Neural progenitor cell (in vitro differentiated cells): ENCODE measurements at regions not wholly inside any gene's neighbourhood (a gene's known extent, or its start where the extent isn't known, plus 50 kb on each side); places are given as distances from the start of the nearest gene placed in this dataset.
"Not testable (repeated sequence)": the region's sequence is repeated elsewhere in the genome, so short reads cannot be mapped to it uniquely, and the experiment has no call there.

ENCODE experiments used
- DNase-seq: peaks from one replicate; pipeline ENCODE4 v3.0.0-alpha.2; 2016; ENCODE audit warnings: low spot score
- H2AFZ ChIP-seq: fragments of 200-600 bp; sonication (generic); replicated peaks from 2 replicates; pipeline ENCODE4 v1.6.1; 2016; ENCODE audit warnings: antibody characterized with exemption
- H3F3A ChIP-seq: fragments of 200-600 bp; sonication (generic); 2 replicates; pipeline ENCODE4 v1.6.1; 2016; ENCODE audit warnings: antibody characterized with exemption, low read depth
- H3K27ac ChIP-seq: fragments of 200-600 bp; sonication (generic); 2 replicates; pipeline ENCODE4 v1.5.1; 2016; ENCODE audit warnings: mild to moderate bottlenecking
- H3K27me3 ChIP-seq: fragments of 200-600 bp; sonication (generic); 2 replicates; pipeline ENCODE4 v1.6.1; 2016; ENCODE audit warnings: mild to moderate bottlenecking, moderate library complexity
- H3K36me3 ChIP-seq: fragments of 200-600 bp; sonication (generic); 2 replicates; pipeline ENCODE4 v1.5.1; 2016
- H3K4me1 ChIP-seq: fragments of 200-600 bp; sonication (generic); 2 replicates; pipeline ENCODE4 v1.6.1; 2016; ENCODE audit warnings: mixed run types
- H3K4me2 ChIP-seq: fragments of 200-600 bp; sonication (generic); 2 replicates; pipeline ENCODE4 v1.6.1; 2016
- H3K4me3 ChIP-seq: fragments of 200-600 bp; sonication (generic); 2 replicates; pipeline ENCODE4 v1.5.1; 2016
- H3K79me2 ChIP-seq: fragments of 200-600 bp; sonication (generic); 2 replicates; pipeline ENCODE4 v1.6.1; 2016; ENCODE audit warnings: low read depth
- H3K9ac ChIP-seq: fragments of 200-600 bp; sonication (generic); 2 replicates; pipeline ENCODE4 v1.6.1; 2016
- H3K9me3 ChIP-seq: fragments of 200-600 bp; sonication (generic); 2 replicates; pipeline ENCODE4 v1.5.1; 2016; ENCODE audit warnings: low read depth
- H4K20me1 ChIP-seq: fragments of 200-600 bp; sonication (generic); 2 replicates; pipeline ENCODE4 v1.6.1; 2016; ENCODE audit warnings: low read depth
- H3K27ac Mint-ChIP-seq: 3 replicates; pipeline ENCODE4 v1.8.0; 2021; ENCODE audit warnings: mixed read lengths
- H3K27me3 Mint-ChIP-seq: 2 replicates; pipeline ENCODE4 v1.8.0; 2022; ENCODE audit warnings: low read depth, mild to moderate bottlenecking, inconsistent platforms, moderate library complexity, mixed read lengths; ENCODE audit not compliant: insufficient read depth
- H3K36me3 Mint-ChIP-seq: 3 replicates; pipeline ENCODE4 v1.8.0; 2021; ENCODE audit warnings: mixed read lengths
- H3K4me1 Mint-ChIP-seq: 3 replicates; pipeline ENCODE4 v1.8.0; 2021; ENCODE audit warnings: mixed read lengths
- H3K4me3 Mint-ChIP-seq: 3 replicates; pipeline ENCODE4 v1.8.0; 2021; ENCODE audit warnings: mild to moderate bottlenecking, moderate library complexity, mixed read lengths
- H3K9me3 Mint-ChIP-seq: 3 replicates; pipeline ENCODE4 v1.8.0; 2020; ENCODE audit warnings: mixed read lengths
- CTCF ChIP-seq: fragments of 200-600 bp; sonication (generic); IDR thresholded peaks from 2 replicates; pipeline ENCODE4 v1.5.1; 2017; ENCODE audit warnings: antibody characterized with exemption, mild to moderate bottlenecking
- EZH2 ChIP-seq: fragments of 200-600 bp; sonication (generic); IDR thresholded peaks from 2 replicates; pipeline ENCODE4 v1.6.1; 2017; ENCODE audit warnings: antibody characterized with exemption, mild to moderate bottlenecking, moderate library complexity
- EZH2phosphoT487 ChIP-seq: fragments of 200-600 bp; sonication (generic); IDR thresholded peaks from 2 replicates; pipeline ENCODE4 v1.6.1; 2017; ENCODE audit warnings: antibody characterized with exemption

DNA sequence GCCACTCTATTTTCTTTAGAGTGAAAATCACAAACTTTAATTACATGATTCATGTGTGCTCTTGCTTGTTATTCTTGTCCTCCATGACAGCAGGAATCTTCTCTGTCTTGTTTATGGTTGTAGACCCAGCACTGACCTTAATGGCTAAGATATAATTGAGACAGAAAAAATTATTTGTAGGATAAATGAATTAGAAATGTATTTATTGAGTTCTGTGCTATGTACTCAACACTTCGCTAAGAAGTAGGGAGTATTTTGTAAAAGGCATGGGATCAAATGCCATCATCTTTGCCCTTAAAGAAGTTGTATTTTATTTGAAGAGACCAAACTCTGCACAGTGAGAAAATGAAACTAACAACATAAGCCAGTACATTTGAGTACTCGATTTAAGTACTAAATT is 71.2 kb downstream of the CBLN4 start:
- H3K27ac Mint-ChIP-seq: no peak overlapping the region
- DNase-seq: no peak
- Histone ChIP-seq H3K9ac (no peak overlapping the region), H3K27ac (no peak overlapping the region), H3K79me2 (no peaks in the 10 kb centered on the region), H3K4me2 (no peak overlapping the region), H3K4me3 (no peak overlapping the region), H3F3A (no peaks in the 10 kb centered on the region), H4K20me1 (no peaks in the 10 kb centered on the region), H3K9me3 (peaks cover 21% of the 10 kb centered on the region), H3K36me3 (no peaks in the 10 kb centered on the region), H3K4me1 (no peaks in the 10 kb centered on the region), H3K27me3 (no peaks in the 10 kb centered on the region), H2AFZ (no peak overlapping the region)
- no peak overlapping the region for H3K4me3 Mint-ChIP-seq
- H3K9me3 Mint-ChIP-seq: peaks cover 8% of the 10 kb centered on the region
- no peaks in the 10 kb centered on the region for H3K36me3 Mint-ChIP-seq
- no peaks in the 10 kb centered on the region for H3K4me1 Mint-ChIP-seq
- TF ChIP-seq EZH2phosphoT487 (no peak), EZH2 (no peak), CTCF (no peak)
- peaks cover 3% of the 10 kb centered on the region for H3K27me3 Mint-ChIP-seq

DNA sequence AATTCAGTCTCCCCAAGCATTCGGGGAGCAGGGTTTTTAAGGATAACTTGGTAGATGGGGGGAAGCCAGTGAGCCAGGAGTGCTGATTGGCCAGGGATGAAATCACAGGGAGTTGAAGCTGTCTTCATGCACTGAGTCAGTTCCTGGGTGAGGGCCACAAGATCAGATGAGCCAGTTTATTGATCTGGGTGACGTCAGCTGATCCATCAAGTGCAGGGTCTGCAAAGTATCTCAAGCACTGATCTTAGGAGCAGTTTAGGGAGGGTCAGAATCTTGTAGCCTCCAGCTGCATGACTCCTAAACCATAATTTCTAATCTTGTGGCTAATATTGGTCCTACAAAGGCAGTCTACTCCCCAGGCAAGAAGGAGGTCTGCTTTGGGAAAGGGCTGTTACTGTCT is 74.4 kb downstream of the CBLN4 start:
- not testable (repeated sequence) for H3K27ac Mint-ChIP-seq, H3K36me3 Mint-ChIP-seq, H4K20me1 ChIP-seq, H3K79me2 ChIP-seq, H3K4me3 ChIP-seq, H3K4me3 Mint-ChIP-seq, H3K9ac ChIP-seq, H3F3A ChIP-seq, H3K27ac ChIP-seq, H3K36me3 ChIP-seq, H2AFZ ChIP-seq, H3K4me2 ChIP-seq, H3K27me3 Mint-ChIP-seq, H3K4me1 ChIP-seq, H3K9me3 Mint-ChIP-seq, H3K4me1 Mint-ChIP-seq, DNase-seq, H3K27me3 ChIP-seq
- H3K9me3 ChIP-seq: peaks cover 27% of the 10 kb centered on the region

DNA sequence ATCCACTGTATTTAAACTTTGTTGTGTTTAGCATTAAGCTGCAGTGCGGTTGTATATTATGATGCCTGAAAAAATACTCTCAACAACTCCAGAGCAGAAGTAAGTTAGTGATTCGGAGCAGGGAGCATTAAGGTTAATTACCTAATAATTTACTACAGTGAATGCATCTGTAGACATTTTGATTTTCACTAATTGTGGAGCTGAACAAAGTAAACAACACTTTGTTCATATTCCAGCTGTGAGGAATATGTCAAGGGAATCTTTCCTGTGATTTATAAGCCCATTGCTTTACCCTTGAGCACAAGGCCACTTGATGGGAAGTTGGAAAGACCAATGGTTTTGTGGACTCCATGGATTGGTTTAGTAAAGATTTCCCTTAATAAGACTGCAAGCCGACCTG is 77.1 kb downstream of the CBLN4 start:
- H3K27me3 ChIP-seq: no peaks in the 10 kb centered on the region
- no peaks in the 10 kb centered on the region for H3K36me3 ChIP-seq
- Mint-ChIP-seq H3K27ac (no peak overlapping the region), H3K4me3 (no peak overlapping the region), H3K36me3 (no peaks in the 10 kb centered on the region), H3K4me1 (no peaks in the 10 kb centered on the region), H3K9me3 (no peaks in the 10 kb centered on the region), H3K27me3 (peaks cover 2% of the 10 kb centered on the region)
- H3F3A ChIP-seq: no peaks in the 10 kb centered on the region
- H3K27ac ChIP-seq: no peak overlapping the region
- H3K79me2 ChIP-seq: no peaks in the 10 kb centered on the region
- TF ChIP-seq EZH2 (no peak), EZH2phosphoT487 (no peak), CTCF (no peak)
- no peaks in the 10 kb centered on the region for H3K4me1 ChIP-seq
- no peak overlapping the region for H3K9ac ChIP-seq
- DNase-seq: no peak
- H3K9me3 ChIP-seq: peaks cover 24% of the 10 kb centered on the region
- H3K4me3 ChIP-seq: no peak overlapping the region
- no peaks in the 10 kb centered on the region for H4K20me1 ChIP-seq
- no peak overlapping the region for H3K4me2 ChIP-seq
- H2AFZ ChIP-seq: no peak overlapping the region

DNA sequence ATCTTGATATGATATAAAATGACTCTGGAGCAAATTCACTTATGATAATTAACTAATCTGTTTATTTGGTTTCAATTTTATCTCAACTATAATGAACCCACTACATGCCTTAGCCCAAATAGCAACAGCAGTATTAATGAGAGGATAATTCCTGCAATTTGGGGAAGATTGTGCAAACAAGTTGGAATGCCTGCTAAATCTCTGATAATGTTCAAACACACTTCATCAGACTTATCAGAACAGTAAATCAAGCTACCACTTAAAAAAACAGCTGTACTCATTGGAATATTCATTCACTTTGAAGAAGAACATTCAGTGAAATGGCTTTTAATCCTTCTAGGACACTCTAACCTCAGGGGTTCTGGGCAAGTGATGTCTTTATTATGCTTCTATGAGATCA is 85.4 kb downstream of the CBLN4 start:
- Histone ChIP-seq H3K4me1 (no peaks in the 10 kb centered on the region), H2AFZ (no peak overlapping the region), H3K9me3 (peaks cover 35% of the 10 kb centered on the region), H3K9ac (no peak overlapping the region), H3K4me3 (no peak overlapping the region), H3K27me3 (no peaks in the 10 kb centered on the region), H4K20me1 (no peaks in the 10 kb centered on the region), H3K36me3 (no peaks in the 10 kb centered on the region), H3F3A (no peaks in the 10 kb centered on the region), H3K4me2 (no peak overlapping the region), H3K27ac (no peak overlapping the region), H3K79me2 (no peaks in the 10 kb centered on the region)
- TF ChIP-seq CTCF: no peak
- TF ChIP-seq EZH2phosphoT487: no peak
- TF ChIP-seq EZH2: no peak
- Mint-ChIP-seq H3K27me3 (no peaks in the 10 kb centered on the region), H3K27ac (no peak overlapping the region), H3K9me3 (peaks cover 9% of the 10 kb centered on the region), H3K4me3 (no peak overlapping the region), H3K36me3 (no peaks in the 10 kb centered on the region), H3K4me1 (no peaks in the 10 kb centered on the region)
- no peak for DNase-seq
